BJ (cell line): ENCODE measurements at regions not wholly inside any gene's neighbourhood (a gene's known extent, or its start where the extent isn't known, plus 50 kb on each side); places are given as distances from the start of the nearest gene placed in this dataset.

Source experiments
- CTCF ChIA-PET: fragments of 350-600 bp; formaldehyde crosslinking; extraction: SDS; loops from one replicate; lab custom pipeline; 2021; ENCODE audit warnings: antibody characterized with exemption, inconsistent platforms; lab: Yijun Ruan, JAX
- POLR2A ChIA-PET: fragments of 300-600 bp; sonication (Branson Sonifier 250); formaldehyde crosslinking; extraction: SDS; loops from one replicate; lab custom pipeline; 2021; ENCODE audit warnings: antibody characterized with exemption; lab: Charles Lee
- DNase-seq: peaks from one replicate; pipeline ENCODE4 v3.0.0-alpha.2; 2011; ENCODE audit warnings: low read depth
- H3K27me3 ChIP-seq: 2 replicates; pipeline ENCODE4 v1.6.0; 2011; ENCODE audit warnings: low read length; ENCODE audit not compliant: control insufficient read depth, insufficient read depth
- H3K36me3 ChIP-seq: 2 replicates; pipeline ENCODE4 v1.5.1; 2011; ENCODE audit warnings: low read length; ENCODE audit not compliant: control insufficient read depth, insufficient read depth
- H3K4me3 ChIP-seq: 2 replicates; pipeline ENCODE4 v1.5.1; 2011; ENCODE audit warnings: low read depth, mild to moderate bottlenecking, control low read depth, low read length
- TF ChIP-seq, protein P1 (sequence below): IDR thresholded peaks from 2 replicates; pipeline ENCODE4 v1.5.1; 2011; ENCODE audit warnings: low read depth, mild to moderate bottlenecking, control low read depth, inconsistent platforms, low read length, moderate library complexity; ENCODE audit not compliant: insufficient read depth

DNA sequence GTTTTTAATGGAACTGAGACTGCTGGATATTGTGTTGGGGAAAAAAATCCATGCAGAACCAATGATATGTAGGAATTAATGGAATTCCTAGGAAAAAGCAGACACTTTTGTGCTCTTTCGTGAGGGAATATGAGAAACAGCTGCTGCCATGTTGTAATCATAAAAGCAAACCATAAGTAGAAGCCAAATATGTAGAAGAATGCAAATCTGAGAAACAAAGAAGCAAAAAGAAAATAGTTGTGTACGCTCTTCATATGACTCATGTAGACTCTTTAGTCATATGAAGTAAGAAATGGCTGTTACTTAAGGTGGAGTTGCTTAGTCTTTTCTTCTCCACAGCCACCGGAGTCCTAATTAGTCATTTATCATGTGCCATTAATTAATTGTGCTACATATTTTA, 298.6 kb upstream of the ZNF717 start:
- Histone ChIP-seq H3K27me3 (no peaks in the 10 kb centered on the region), H3K36me3 (no peaks in the 10 kb centered on the region), H3K4me3 (no peak overlapping the region)
- TF ChIP-seq, protein P1, sequence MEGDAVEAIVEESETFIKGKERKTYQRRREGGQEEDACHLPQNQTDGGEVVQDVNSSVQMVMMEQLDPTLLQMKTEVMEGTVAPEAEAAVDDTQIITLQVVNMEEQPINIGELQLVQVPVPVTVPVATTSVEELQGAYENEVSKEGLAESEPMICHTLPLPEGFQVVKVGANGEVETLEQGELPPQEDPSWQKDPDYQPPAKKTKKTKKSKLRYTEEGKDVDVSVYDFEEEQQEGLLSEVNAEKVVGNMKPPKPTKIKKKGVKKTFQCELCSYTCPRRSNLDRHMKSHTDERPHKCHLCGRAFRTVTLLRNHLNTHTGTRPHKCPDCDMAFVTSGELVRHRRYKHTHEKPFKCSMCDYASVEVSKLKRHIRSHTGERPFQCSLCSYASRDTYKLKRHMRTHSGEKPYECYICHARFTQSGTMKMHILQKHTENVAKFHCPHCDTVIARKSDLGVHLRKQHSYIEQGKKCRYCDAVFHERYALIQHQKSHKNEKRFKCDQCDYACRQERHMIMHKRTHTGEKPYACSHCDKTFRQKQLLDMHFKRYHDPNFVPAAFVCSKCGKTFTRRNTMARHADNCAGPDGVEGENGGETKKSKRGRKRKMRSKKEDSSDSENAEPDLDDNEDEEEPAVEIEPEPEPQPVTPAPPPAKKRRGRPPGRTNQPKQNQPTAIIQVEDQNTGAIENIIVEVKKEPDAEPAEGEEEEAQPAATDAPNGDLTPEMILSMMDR, result no peak
- POLR2A ChIA-PET, result no interaction called here
- CTCF ChIA-PET, result no interaction called here
- DNase-seq, result no peak

DNA sequence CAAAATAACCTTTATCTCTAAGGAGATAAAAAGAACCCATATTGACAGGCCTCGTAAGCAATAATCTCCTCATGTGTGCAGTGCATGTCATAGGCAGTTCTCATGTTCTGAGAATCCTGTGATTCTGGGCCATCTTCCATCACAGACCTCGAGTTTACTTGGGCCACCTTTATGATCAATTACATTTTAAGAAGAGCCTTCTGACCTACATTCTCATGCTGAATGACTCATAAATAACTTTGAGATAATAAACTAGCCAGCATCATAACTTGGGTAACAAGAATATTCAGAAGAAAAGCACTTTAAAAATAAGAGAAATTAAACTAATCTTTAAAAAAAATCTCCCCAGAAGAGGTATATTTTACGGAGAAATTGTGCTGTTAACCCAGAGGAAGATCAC, 310.7 kb upstream of the ZNF717 start:
- H3K36me3 ChIP-seq, result no peaks in the 10 kb centered on the region
- DNase-seq, result no peak
- no peak overlapping the region for H3K4me3 ChIP-seq
- TF ChIP-seq, protein P1, result no peak
- ChIA-PET CTCF (no interaction called here), POLR2A (no interaction called here)
- no peaks in the 10 kb centered on the region for H3K27me3 ChIP-seq

DNA sequence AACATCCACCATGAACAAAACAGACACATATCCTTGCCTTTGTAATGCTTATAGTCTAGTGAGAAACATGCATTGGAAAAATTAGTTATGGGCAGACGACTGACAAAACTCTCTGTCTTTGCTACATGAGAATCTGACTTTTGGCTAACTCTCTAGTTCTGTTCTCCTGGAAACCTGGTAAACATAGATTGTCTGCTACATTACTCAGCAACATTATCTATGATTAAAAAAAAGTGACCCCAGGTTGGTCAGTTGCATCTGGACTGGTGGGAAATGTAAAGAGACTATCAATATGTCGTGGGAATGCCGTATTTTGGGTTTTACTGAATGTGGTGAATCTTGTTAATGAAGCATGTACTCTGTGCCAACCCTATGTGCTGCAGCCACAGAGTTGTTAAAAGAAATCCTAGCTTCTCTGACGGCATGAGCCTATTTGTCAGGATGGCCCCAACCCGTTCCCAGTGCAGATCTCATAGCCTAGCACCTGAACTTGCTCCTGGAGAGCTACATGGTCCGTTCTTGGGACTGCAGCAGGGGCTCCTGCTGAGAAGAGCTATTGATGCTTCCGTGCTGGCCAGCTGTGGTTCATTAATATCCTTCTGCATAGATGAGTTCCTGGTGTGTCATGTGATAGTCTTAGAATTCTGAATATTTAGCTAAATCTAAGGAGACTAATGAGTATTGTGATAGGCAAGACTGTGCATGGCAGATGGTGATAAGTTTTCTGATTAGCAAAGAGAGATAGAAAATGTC, 311.7 kb upstream of the ZNF717 start:
- Histone ChIP-seq H3K36me3 (no peaks in the 10 kb centered on the region), H3K4me3 (no peak overlapping the region), H3K27me3 (no peaks in the 10 kb centered on the region)
- POLR2A ChIA-PET, result no interaction called here
- CTCF ChIA-PET, result no interaction called here
- TF ChIP-seq, protein P1, result no peak
- no peak for DNase-seq

DNA sequence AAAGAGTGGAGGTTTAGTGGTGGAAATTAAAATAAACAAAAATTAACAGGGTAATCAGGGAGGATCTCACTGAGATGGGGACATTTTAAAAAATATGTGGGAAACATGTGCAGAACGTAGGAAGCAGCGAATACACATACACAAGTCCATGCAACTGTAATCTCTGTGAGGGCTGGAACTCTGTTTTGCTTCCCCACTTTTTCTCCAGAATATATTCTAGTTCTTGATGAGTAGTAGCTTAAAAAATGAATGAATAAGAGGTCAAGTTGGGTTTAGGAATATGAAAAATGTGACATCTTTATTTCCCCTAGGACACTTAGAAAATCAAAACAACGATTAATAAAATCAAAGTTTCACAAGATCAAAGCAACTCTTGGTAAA, 312.2 kb upstream of the ZNF717 start:
- no peak for DNase-seq
- CTCF ChIA-PET, result no interaction called here

DNA sequence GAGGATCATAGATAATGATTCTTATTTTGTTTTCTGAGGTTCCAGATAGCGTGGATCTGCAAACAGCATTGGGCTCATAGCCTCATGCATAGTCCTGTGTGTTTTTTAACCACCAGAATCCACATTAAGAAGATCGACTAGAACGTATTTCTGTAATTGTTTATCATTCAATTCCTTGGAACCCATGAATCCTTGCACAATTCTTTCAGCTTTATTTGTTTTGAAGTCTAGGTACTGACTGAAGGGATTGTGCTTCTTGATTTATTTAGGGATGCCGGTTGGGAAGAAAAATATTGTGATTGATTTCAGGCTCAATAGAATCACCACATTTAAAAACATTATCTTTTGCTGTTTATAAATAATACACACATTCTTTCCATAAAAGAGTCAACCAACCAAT, 314.6 kb upstream of the ZNF717 start:
- CTCF ChIA-PET, result no interaction called here
- POLR2A ChIA-PET, result no interaction called here
- Histone ChIP-seq H3K27me3 (no peaks in the 10 kb centered on the region), H3K4me3 (no peak overlapping the region), H3K36me3 (no peaks in the 10 kb centered on the region)
- no peak for DNase-seq
- TF ChIP-seq, protein P1, result no peak

More for the DNA sequence above, 312.2 kb upstream of the ZNF717 start:
- Histone ChIP-seq H3K27me3 (no peaks in the 10 kb centered on the region), H3K4me3 (no peak overlapping the region), H3K36me3 (no peaks in the 10 kb centered on the region)
- TF ChIP-seq, protein P1, result no peak
- POLR2A ChIA-PET, result no interaction called here
